Superior temporal gyrus (tissue), 1 donor: ENCODE measurements at regions not wholly inside any gene's neighbourhood (a gene's known extent, or its start where the extent isn't known, plus 50 kb on each side); places are given as distances from the start of the nearest gene placed in this dataset.
A peak's percentile ranks its signal among the peaks of the same experiment; 100 is the strongest.

Experiments used
- DNase-seq: peaks from one replicate; pipeline ENCODE4 v3.0.0-alpha.2; 2016; ENCODE audit errors: extremely low spot score

DNA sequence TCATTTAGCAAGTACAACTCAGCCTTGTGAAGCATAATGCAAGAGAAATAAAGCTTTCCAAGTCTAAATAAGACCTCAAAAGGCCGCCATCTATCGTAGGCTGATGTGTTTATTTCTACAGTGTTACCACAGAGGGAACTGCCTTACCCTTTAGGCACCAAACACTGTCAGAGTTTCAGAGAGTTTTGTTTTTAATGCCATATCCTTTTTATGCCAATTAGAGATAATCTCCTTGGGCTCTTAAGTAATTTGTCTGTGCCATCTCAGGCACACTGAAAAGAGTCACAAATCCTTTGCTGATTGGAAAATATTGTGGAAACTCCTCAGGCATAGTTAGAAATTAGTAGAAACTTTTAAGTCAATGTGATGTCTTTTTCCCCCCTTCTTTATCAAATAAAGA is 797.1 kb downstream of the SLC4A3 start:
- DNase-seq = no peak

DNA sequence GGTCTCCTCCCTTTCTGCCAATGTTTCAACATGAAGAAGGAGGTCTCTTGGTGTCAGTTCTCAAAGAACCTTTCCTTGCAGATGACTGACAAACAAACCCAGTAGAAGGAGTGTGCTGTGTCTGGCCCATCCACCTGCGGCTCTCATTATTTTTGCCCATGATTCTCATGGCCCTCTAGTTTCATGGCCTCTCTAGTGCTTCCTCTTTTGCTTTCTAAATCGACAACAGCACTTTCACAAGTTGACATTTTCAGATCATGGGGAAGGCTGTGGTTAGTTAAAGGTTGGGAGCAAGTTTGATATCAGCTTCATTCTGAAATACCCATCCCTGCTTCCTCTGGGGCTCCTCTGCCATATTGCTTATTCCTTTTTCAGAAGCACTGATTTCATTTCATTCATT is 805.2 kb downstream of the SLC4A3 start:
- no peak for DNase-seq

DNA sequence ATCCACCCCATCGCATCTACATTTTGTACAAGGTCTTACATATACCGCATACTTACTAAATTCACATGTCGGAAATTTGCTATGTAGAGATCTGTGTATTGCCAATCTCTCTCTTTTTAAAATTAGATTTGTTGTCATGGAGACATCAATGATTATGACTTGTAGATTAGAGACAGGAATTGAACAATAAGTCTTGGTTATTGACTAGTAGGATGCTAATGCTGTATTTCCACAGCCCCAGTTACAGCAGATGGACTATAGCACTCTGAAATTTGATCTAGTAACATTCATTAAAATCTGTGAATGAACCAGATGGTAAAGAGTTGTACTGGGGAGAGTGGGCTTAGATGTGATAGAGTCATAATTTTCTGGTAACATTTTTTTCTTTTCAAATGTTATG is 805.7 kb downstream of the SLC4A3 start:
- DNase-seq = no peak

DNA sequence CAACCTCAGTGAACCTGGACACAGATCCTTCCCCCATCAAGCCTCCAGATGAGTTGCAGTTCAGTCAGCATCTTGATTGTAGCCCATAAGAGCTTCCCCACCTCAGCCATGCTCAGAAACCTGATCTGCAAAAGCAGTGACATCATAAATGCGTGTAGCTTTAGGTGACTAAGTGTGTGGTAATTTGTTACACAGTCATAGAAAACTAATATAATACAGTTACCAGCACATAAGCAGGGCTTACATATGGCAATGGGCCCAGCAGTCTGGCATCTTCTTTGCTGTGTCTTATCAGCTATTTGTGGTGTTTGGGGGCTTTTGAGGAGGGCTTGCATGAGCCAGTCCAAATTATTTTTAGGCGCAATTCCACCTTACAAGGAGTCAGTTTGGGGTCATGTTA is 807.0 kb downstream of the SLC4A3 start:
- DNase-seq = no peak

DNA sequence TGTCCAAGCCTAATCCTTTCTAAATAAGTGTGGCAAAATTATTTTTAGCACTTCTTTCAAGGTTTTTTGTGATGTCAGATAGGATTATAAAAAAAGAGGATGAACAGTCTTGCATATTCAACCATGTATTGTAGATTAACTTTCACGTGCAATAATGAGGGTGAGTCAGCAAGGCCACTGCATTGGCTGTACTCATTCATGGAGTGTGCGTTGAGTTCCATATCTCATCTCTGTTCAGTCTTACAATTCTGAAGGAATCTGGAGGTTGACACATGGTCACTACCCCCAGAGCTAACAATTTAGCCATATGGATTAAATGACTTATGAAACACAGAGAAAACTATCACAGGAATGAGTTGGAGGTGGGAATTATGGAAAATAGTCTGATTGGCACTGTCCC is 810.5 kb downstream of the SLC4A3 start:
- no peak for DNase-seq

DNA sequence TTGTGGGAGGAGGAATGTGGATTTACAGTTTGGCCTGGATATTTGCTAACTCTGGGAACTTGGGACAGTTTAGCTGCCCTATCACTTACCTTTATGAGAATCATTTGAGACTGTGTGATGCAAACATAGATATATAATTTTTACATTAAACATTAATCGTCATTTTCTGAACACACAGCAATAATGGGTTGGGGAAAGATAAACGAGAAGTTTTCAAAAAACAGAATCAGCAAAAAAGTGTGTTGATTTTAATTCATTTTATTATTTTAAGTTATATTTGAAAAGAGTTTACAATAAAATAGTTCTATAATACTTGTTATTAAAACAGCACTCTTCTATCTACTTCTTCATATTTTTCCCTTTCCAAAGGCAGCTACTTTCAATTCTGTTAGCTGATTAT is 813.3 kb downstream of the SLC4A3 start:
- no peak for DNase-seq

DNA sequence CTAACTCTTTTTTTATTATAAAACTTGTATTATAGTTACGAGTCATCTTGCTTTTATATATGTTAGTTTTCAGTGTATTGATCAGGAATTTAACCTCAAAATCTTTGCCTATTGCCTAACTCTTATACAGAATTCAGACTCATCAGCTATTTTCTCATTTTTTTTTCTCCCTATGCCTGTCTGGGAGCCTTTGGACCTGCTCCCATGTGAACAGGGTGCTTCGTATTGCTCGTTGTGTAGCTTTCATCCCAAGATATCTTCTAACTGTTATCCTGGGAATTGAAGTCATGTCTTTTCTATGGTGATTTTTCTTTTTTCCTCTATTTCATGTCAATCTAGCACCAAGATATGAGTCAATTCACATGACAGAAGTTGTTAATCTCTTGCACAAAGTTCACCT is 814.0 kb downstream of the SLC4A3 start:
- DNase-seq = no peak

DNA sequence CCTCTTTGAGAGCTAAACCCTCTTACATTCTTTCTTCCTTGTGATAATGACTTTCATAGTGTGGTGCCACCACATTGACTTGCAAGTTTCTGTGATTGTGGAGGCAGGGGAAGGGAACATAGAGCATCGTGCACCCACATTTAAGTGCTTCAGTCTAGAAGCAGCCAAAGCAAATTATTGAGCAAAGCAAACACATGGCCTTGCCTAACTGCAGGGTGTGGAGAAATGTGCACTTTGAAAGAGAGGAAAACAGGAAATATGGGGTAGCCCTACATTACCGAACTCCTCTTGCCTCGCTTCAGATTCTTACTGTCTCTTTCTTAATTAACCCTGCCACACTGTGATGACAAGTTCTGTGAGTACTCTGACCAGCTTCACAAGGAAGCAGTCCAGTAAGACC is 814.6 kb downstream of the SLC4A3 start:
- no peak for DNase-seq

DNA sequence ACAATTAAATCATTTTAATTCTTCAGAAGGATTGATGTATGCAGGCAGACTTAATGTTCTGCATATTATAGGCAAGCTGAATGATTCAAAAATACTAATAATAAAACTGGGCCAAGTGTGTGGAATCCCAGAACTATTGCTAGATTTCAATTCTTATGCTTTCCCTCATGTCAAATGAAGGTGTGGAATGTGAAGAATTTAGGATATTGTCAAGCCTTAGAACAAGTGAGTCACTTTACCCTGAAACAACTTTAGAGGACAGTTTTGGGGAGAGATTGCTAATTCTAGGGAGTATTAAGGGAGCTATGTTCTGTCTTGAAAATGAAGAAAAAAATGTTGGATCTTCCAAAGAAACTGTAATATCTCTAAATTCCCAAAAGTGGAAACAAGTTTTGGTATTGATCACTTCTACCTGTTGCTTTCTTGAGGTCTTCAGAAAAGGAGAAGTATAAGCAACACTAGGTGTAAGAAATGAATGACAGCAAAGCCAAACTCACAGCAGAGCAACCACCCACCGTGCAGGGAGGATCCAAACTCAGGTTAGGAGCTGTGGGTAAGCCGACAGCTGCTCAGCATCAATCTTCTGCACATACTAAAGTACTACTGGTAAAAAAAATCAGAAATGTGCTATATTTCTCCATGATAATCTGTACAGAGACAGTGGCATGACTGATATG is 818.1 kb downstream of the SLC4A3 start:
- DNase-seq = no peak

DNA sequence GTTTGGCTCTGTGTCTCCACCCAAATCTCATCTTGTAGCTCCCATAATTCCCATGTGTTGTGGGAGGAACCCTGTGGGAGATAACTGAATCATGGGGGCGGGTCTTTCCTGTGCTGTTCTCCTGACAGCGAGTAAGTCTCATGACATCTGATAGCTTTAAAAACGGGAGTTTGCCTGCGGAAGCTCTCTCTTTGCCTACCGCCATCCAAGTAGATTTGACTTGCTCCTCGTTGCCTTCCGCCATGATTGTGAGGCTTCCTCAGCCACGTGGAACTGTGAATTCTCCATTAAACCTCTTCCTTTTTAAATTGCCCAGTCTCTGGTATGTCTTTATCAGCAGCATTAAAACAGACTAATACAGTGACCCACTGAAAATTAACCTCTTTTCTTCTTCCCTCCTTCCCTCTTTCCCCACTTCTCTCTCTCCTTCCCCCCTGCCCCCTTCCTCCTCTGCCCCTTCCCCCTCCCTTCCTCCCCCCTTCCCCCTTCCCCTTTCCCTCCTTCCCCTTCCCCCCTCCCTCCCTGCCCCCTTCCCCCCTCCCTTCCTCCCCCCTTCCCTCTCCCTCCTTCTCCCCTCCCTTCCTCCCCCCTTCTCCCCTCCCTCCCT is 818.8 kb downstream of the SLC4A3 start:
- DNase-seq = no peak

DNA sequence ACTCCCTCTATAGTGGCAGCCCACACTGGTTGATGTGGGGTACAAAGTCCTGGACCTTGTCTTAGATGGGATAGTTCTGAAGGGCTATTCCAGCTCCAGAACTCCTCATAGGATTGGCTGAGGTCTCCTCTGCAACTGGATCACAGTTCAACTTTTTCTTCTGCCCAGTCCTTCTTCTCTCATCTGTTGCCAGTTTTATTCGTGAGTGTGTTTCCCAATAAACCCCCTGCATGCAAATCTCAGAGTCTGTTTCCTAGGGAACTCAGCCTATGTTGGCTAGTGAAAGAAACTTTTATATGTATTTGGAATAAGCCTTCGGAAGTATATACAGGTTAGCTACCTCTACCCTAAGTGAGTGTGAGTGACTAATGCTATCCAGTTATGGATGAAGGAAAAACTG is 823.4 kb downstream of the SLC4A3 start:
- DNase-seq = no peak

DNA sequence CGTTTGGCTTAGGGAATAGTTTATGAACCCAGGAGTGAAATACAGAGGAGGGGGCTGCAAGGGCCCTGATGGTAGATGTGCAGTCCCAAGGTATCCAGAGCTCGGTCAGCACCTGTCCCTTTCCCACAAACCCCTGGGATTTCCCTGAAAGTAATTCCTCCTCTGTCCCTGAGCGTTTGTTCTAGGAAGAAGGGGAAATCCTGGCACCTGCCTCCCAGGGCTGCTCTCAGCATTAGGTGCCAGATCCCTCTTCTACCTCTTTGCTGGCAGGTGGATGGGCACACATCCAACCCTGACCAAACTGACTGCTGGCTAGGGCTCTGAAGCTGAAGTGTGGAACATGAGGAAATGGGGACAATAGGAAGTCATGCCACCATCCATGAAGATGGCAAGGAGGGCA is 824.0 kb downstream of the SLC4A3 start:
- no peak for DNase-seq

DNA sequence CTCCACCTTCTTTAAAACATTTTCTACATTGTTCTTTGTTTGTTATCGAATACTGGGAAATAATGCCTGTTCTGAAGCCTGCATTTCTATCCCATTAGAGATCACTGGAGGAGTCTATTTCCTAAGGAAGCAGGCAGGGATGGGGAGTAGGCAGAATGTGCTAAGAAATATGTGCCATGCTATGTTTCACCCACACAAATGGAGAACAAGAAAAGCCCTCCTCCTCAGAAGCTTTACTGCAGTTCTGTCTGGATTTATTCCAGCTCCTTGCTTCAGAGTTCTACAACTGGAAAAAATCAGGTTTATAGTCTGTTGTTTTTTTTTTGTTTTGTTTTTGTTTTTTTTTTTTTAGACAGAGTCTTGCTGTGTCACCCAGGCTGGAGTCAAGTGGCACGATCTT is 825.1 kb downstream of the SLC4A3 start:
- DNase-seq = peak; percentile 48

DNA sequence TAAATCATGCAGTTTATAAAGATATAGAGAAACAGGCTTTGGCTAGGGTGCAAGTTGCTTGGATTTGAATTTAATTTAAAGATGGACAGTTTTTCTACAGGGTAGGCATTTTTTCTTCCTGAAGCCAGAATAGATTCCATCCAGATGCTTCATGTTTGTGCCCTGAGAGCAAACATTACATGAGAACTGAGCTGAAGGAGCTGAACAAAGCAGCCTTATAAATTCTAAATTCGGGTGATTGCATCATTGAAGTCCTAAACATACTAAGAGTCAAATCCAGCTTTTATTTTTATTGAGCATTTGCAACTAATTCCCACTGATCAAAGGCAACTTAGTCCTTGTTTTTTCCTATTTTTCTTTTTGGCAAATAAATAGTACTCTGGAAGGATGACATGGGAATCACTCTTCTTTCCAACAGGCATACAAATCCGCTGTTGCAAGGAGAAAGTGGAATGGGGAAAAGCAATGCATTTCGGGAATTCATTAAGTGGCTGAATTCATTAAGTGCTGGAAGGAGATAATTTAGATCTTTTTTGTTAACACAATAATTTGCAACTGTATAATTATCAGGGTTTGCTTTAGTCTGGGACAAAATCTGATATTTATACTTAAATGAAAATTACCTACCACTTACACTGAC is 828.0 kb downstream of the SLC4A3 start:
- peak; percentile 48 for DNase-seq

DNA sequence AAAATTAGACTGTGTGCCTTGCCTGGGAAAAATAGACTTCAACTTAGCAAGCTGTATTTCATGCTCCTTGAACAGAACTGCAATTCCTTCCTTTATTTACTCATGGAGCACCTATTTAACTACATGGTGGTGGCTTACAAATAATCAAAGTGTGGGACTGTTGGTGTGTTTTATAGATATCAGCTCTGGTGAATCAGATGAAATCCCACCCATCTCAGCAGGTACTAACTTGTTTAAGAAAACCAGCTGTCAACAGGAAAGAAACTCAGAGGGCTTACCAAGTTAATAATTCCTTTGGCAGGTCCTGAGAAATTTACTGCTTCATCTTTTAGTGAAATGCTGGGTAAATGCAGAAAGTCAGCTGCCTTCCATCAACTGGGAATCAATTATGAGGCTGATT is 830.6 kb downstream of the SLC4A3 start:
- no peak for DNase-seq

DNA sequence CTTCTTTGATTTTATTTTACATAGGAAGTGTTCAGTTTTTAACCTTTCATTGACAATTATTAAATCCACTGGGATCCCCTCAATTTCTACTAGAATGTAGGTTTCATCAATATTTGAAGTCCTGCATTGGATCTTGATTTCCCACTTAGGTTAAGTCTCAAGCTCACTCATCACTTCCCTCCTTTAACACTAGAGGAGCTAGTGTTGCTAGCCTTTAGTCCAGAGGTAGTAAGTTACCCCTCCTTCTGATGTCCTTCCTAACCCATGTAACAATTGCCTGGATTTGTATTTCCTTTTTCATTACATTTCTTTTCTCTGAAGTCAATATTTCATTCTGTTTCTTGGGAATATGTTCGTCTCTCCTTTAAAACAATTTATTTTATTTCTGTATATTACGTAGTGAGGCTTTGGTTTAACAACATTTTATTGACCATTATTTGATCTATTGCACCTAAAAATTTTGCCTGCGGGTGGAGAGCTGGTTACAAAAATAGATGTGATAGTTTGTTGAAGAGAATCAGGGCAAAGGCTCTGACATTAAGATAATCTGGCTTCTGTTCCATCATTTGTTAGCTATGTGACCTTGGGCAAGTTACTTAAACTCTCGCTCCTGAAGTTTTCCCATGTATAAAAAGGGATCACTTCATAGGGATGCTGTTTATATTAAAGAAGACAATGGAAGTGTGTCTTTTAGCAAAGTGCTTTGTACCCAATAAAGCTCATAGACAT is 833.0 kb downstream of the SLC4A3 start:
- DNase-seq = no peak

DNA sequence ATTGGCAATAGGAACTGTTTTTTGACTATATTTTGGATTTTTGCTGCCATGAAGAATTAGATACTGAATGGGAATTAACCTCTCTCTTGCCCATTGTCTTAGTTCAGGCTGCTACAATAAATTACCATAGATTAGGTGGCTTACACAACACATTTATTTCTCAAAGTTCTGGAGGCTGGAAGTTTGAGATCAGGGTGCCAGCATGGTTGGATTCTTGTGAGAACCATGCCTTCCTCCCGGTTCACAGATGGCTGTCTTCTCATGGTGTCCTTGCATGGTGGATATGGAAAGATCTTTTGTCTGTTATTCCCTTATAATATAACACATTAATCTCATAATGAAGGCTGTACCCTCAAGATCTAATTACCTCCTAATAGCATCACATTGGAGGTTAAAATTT is 836.4 kb downstream of the SLC4A3 start:
- no peak for DNase-seq

DNA sequence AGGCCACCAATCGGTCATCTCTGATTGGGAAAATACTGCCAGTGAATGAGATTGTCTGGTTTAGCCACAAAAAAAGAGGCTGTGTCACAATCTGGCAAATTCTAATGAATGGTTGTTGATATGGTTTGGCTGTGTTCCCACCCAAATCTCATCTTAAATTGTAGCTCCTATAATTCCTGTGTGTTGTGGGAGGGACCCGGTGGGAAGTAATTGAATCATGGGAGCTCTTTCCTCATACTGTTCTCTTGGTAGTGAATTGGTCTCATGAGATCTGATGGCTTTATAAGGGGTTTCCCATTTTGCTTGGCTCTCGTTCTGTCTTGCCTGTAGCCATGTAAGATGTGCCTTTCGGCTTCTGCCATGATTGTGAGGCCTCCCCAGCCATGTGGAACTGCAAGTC is 838.3 kb downstream of the SLC4A3 start:
- no peak for DNase-seq

DNA sequence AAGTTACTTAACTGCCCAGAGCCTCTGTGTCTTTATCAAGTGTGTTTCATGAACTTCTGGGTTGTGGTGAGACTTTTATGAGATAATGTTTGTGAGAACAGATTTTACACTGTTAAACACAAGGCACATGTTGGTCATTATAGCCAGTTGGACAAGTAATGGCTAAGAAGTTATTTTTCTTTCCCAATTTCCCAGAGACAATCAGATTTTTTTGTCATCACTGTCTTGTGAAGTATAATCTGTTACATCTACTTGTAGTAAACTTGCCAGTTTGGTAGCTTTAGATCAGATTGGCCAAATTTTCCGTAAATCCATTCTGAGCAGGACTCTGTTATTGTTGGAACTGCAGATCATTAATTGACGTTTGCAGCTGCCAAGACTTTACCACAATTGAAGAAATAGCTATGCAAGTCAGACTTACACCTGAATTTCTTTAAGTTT is 838.8 kb downstream of the SLC4A3 start:
- no peak for DNase-seq

DNA sequence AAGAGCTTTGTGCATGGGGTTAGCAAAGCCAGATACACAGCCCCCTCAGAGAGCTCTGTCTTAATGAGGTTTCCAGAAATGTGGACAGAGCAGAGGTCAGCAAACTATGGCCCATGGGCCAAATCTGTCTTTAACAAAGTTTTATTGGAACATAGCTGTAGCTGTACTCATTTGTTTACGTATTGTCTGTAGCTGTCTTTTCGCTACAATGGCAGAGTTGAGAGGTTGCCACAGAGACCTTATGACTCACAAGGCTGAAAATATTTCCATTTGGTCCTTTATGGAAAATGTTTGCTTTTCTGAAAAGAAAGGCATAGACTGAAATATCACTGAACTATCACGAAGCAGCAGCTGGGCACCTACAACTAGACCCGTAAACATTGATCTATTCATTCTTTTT is 841.8 kb downstream of the SLC4A3 start:
- DNase-seq = no peak

DNA sequence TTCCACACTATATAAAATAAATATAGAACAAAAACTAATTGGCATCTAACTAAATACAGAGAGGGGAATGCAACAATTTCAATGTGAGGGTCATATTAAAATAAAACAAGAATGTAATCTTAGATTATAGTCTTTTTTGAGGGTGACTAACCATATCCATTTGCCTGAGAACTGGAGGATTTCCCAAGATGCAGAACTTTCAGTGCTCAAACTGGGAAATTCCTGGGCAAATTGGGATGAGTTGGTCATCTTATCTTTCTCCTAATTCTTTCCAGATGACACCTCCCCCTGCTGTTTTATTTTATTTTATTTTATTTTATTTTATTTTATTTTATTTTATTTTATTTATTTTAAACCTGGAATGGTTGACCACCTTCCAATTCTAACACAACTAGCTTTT is 846.2 kb downstream of the SLC4A3 start:
- no peak for DNase-seq

DNA sequence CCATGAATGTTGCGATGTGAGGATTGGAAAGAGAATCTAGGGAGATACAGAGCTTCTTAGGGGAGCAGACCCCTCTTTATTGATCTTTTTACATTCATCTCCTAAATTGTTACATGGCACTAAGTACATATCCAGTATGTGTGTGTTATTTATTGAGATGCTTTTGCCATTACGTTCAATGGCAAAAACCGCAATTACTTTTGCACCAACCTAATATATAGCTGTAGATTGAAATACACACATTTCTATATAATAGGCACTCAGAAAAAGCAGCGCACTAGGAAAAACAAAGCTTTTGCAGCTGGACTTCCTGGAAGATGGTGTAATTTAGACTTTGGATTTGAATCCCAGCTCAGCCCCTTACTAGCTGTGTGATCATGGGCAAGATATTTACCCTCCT is 849.4 kb downstream of the SLC4A3 start:
- DNase-seq = no peak
